Spleen (tissue), 11 donors: ENCODE measurements at regions not wholly inside any gene's neighbourhood (a gene's known extent, or its start where the extent isn't known, plus 50 kb on each side); places are given as distances from the start of the nearest gene placed in this dataset.

Experiments
- DNase-seq: peaks from one replicate; pipeline ENCODE4 v3.0.0-alpha.2; 2020
- H3K27ac ChIP-seq, 8 donors: fragments of 200-600 bp; sonication (generic) in 7 of 8; 1 replicate in 4 of 8; 2 replicates in 4 of 8; pipeline versions ENCODE4 v1.5.0 to v1.8.0; 2016 to 2021; ENCODE audit warnings: inconsistent platforms in 4 of 8, mild to moderate bottlenecking in 4 of 8, moderate library complexity in 1 of 8
- H3K27me3 ChIP-seq, 7 donors: fragments of 200-600 bp; sonication (generic) in 6 of 7; replicated peaks in 1 of 7; 1 replicate in 4 of 7; 2 replicates in 3 of 7; pipeline versions ENCODE4 v1.5.0 to v1.8.0; 2016 to 2021; ENCODE audit warnings: inconsistent platforms in 3 of 7, mild to moderate bottlenecking in 1 of 7
- H3K36me3 ChIP-seq, 6 donors: fragments of 200-600 bp; sonication (generic) in 5 of 6; 1 replicate in 4 of 6; 2 replicates in 2 of 6; pipeline versions ENCODE4 v1.5.0 to v1.8.0; 2016 to 2021; ENCODE audit warnings: inconsistent platforms in 2 of 6
- H3K4me1 ChIP-seq, 6 donors: fragments of 200-600 bp; sonication (generic) in 5 of 6; 1 replicate in 3 of 6; 2 replicates in 3 of 6; pipeline versions ENCODE4 v1.5.0 to v1.8.0; 2016 to 2021; ENCODE audit warnings: inconsistent platforms in 3 of 6
- H3K4me3 ChIP-seq, 8 donors: fragments of 200-600 bp; sonication (generic) in 7 of 8; 1 replicate in 4 of 8; 2 replicates in 4 of 8; pipeline versions ENCODE4 v1.5.0 to v1.8.0; 2016 to 2021; ENCODE audit warnings: inconsistent platforms in 4 of 8, mild to moderate bottlenecking in 4 of 8, moderate library complexity in 2 of 8
- H3K9me3 ChIP-seq, 8 donors: fragments of 200-600 bp; sonication (generic) in 7 of 8; 1 replicate in 4 of 8; 2 replicates in 4 of 8; pipeline versions ENCODE4 v1.5.0 to v1.8.0; 2016 to 2021; ENCODE audit warnings: inconsistent platforms in 4 of 8
- CTCF ChIP-seq, 11 experiments: fragments of 200-600 bp in 7 of 11; fragments of 450-650 bp in 4 of 11; sonication (generic) in 4 of 11; IDR thresholded peaks in 8 of 11; conservative IDR thresholded peaks in 3 of 11; 1 replicate in 7 of 11; 2 replicates in 4 of 11; pipeline versions ENCODE4 v1.4.0 to v1.8.0; 2016 to 2021; ENCODE audit warnings: antibody characterized with exemption in 11 of 11, inconsistent platforms in 4 of 11, mild to moderate bottlenecking in 1 of 11
- POLR2A ChIP-seq, 3 donors: fragments of 450-650 bp; IDR thresholded peaks; one replicate each; pipeline ENCODE4 v1.5.1; 2017; ENCODE audit warnings: antibody characterized with exemption in 3 of 3, mild to moderate bottlenecking in 1 of 3
- POLR2AphosphoS5 ChIP-seq, 3 donors: sonication (generic); formaldehyde crosslinking; IDR thresholded peaks; one replicate each; pipeline ENCODE4 v1.5.1; 2017; ENCODE audit warnings: antibody characterized with exemption in 3 of 3
- WGBS, 5 donors: extraction: QIAGEN DNeasy Blood & Tissue Kit in 3 of 5; methylation state at CpG; one replicate each; pipeline versions ENCODE4 v1.1.5 to v1.1.7; 2013 to 2018; 5-methylcytosine and 5-hydroxymethylcytosine counted together
- intact Hi-C: fragments of 100-400 bp; cut with DNase I; formaldehyde crosslinking; loops from one replicate; pipeline ENCODE4 v1.15.0; 2023; ENCODE audit warnings: low total_unique reads
- donor health status: healthy with polysubstance abuse.
- donor health status: DM: no; HTN: no; CAD: no; lungs with moderate emphysema.
- donor health status: DM: no; HTN: no; CAD: no.
- donor health status: Bipolar disorder and iron deficiency.
- donor health status: healthy.
- donor health status: DM: no; HTN: no; CAD: no.
- donor health status: DM: yes; HTN: yes; CAD: no.

- Histone ChIP-seq H3K27ac (no peak overlapping the region), H3K4me1 (peaks cover 0 to 31% (median 19%) of the 10 kb centered on the region in 6 donors), H3K4me3 (no peak overlapping the region), H3K9me3 (no peaks in the 10 kb centered on the region), H3K27me3 (no peaks in the 10 kb centered on the region), H3K36me3 (no peaks in the 10 kb centered on the region)
- intact Hi-C loops = no loop called here
- DNase-seq = no peak
- TF ChIP-seq POLR2A (IDR thresholded peaks at IDR 0.05) = no peak
- TF ChIP-seq POLR2AphosphoS5 (IDR thresholded peaks at IDR 0.05) = no peak
- TF ChIP-seq CTCF (IDR thresholded peaks at IDR 0.05 in 8 of 11, conservative IDR thresholded peaks at IDR 0.05 in 3 of 11) = no peak
These were observed 73.7 kb upstream of the CTSC start for GRCh38 chr11:88411265-88411664.

DNA sequence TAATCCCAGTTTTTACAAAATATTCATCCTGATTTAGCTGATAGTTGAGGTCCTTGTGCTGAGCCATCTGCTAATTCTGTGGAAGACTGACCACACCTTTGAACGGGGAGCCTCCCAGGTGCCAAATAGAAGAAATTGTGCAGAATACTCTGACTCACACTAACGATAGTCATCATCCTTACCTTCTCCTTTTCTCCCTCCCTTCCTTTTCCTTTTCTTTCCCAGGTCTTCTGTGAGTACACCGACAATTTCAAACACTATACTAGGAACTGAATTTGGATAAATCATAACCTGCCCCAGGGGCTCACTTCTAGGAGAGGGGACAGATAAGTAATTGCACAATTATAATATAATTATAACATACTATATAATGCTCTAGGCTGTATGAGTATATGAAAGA lies 73.1 kb upstream of the CTSC start:
- no peak for TF ChIP-seq CTCF (IDR thresholded peaks at IDR 0.05 in 8 of 11, conservative IDR thresholded peaks at IDR 0.05 in 3 of 11)
- no peak for TF ChIP-seq POLR2A (IDR thresholded peaks at IDR 0.05)
- TF ChIP-seq POLR2AphosphoS5 (IDR thresholded peaks at IDR 0.05) = no peak
- DNase-seq = no peak
- Histone ChIP-seq H3K4me3 (no peak overlapping the region), H3K36me3 (no peaks in the 10 kb centered on the region), H3K27ac (no peak overlapping the region), H3K27me3 (no peaks in the 10 kb centered on the region), H3K4me1 (peaks cover 0 to 25% (median 18%) of the 10 kb centered on the region in 6 donors), H3K9me3 (no peaks in the 10 kb centered on the region)
- intact Hi-C loops = no loop called here
- 84 to 97% (median 88%) methylated on average over 3 of the region's 3 CpGs for WGBS, 5 donors

- DNase-seq = no peak
- intact Hi-C loops = no loop called here
- Histone ChIP-seq H3K27me3 (no peaks in the 10 kb centered on the region), H3K36me3 (no peaks in the 10 kb centered on the region), H3K27ac (no peak overlapping the region), H3K9me3 (no peaks in the 10 kb centered on the region), H3K4me1 (peaks cover 0 to 19% (median 12%) of the 10 kb centered on the region in 6 donors), H3K4me3 (no peak overlapping the region)
- TF ChIP-seq CTCF (IDR thresholded peaks at IDR 0.05 in 8 of 11, conservative IDR thresholded peaks at IDR 0.05 in 3 of 11) = no peak
- TF ChIP-seq POLR2AphosphoS5 (IDR thresholded peaks at IDR 0.05) = no peak
- TF ChIP-seq POLR2A (IDR thresholded peaks at IDR 0.05) = no peak
- 78 to 94% (median 84%) methylated on average over 4 of the region's 4 CpGs for WGBS, 5 donors
These were observed 72.5 kb upstream of the CTSC start for GRCh38 chr11:88410056-88410455.

- no peak for TF ChIP-seq CTCF (IDR thresholded peaks at IDR 0.05 in 8 of 11, conservative IDR thresholded peaks at IDR 0.05 in 3 of 11)
- TF ChIP-seq POLR2AphosphoS5 (IDR thresholded peaks at IDR 0.05) = no peak
- TF ChIP-seq POLR2A (IDR thresholded peaks at IDR 0.05) = no peak
- Histone ChIP-seq H3K4me3 (no peak overlapping the region), H3K27me3 (no peaks in the 10 kb centered on the region), H3K36me3 (no peaks in the 10 kb centered on the region), H3K9me3 (no peaks in the 10 kb centered on the region), H3K4me1 (peaks cover 0 to 25% (median 7%) of the 10 kb centered on the region in 6 donors), H3K27ac (no peak overlapping the region)
- intact Hi-C loops = no loop called here
- DNase-seq = no peak
These were observed 69.3 kb upstream of the CTSC start for GRCh38 chr11:88406876-88407275.
